GM18907 (cell line): ENCODE measurements at regions not wholly inside any gene's neighbourhood (a gene's known extent, or its start where the extent isn't known, plus 50 kb on each side); places are given as distances from the start of the nearest gene placed in this dataset.

ENCODE experiments used
- ATAC-seq: cut with Tn5 transposase; IDR thresholded peaks from one replicate; pipeline ENCODE4 v1.9.1; 2021; ENCODE audit warnings: mild to moderate bottlenecking, moderate library complexity; ENCODE audit not compliant: unreplicated experiment

DNA sequence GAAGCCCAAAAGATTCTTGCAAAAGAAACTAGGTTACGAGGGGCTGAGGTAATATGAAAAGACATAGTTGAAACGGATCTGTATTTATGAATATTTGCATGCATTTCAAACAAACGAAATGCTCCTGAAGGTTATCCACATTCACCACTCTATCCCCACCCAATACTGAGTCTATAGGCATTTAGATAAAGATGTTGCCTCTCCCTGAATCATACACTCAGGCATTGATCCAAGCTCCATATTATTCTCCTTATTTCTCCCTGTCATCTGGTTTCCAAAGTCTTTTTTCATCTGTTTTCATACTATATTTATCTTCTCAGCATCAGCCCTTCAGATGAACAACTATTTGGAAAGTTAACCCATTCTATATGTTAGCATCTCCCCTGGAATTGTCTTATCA is 492.5 kb upstream of the TGFBR2 start:
- no peak for ATAC-seq

DNA sequence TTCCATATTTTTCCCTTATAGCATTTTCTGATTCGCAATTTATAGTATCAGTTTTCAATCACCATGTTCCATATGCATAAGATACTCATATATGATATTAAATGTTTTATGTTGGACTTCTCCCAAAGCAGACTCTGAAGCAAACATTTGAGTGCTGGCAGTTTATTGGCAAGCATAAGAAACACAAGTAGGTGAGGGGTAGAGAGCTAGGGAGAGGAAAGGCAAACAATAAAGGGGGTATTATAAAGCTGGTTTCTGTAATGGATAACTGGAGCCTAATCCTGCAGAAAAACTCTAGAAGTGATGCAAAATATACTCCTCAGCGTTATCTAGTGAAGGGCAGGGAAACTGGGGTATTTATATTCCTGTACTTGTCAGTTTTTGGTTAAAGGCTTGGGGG is 491.5 kb upstream of the TGFBR2 start:
- ATAC-seq, result no peak

DNA sequence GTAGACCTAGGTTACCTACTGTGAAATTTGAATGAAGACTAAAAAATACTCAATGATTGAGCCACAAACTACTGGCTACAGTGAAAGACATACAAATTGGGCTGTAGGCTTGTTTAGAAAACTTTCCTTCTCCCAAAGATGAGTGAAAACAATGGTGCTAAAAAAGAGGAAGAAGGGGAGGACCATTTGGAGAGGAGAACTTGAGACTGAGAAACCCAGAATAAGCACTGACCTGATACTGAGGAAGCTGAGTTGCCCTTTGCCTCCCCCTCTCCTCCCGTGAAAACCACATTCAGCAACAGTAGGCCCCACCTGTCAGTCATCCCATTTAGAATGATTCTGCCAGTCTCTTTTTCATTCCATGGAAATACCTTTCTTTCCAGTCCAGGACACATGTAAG is 484.0 kb upstream of the TGFBR2 start:
- no peak for ATAC-seq

DNA sequence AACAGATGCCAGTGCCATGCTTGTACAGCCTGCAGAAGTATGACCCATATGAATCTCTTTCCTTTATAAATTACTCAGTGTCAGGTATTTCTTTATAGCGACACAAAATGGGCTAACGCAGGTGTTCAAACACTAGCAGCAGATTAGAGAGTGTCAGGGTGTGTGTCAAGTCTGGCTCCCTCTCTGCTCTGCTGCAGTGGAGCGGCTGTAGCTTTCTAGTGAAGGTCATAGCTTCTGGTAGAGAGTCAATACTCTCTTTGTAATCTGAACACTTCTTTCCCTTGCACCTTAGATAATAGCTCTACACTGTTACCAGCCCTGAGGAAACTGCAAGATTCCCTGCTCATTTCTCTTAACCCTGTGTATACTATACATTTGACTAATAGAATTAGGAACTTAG is 483.2 kb upstream of the TGFBR2 start:
- ATAC-seq, result no peak

DNA sequence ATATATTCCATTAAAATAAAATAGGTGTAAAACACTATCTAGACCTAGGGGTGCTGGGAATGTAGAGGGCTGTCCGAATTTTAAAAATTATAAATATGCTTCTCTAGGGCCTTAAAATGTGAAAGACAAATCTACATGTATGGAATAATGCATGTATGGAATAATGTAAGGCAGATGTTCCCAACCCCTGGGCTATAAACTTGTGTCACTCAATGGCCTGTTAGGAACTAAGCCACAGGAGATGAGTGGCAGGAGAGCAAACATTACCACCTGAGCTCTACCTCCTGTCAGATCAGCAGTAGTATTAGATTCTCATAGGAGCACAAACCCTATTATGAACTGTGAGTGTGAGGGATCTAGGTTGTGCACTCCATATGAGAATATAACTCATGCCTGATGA is 482.6 kb upstream of the TGFBR2 start:
- no peak for ATAC-seq

DNA sequence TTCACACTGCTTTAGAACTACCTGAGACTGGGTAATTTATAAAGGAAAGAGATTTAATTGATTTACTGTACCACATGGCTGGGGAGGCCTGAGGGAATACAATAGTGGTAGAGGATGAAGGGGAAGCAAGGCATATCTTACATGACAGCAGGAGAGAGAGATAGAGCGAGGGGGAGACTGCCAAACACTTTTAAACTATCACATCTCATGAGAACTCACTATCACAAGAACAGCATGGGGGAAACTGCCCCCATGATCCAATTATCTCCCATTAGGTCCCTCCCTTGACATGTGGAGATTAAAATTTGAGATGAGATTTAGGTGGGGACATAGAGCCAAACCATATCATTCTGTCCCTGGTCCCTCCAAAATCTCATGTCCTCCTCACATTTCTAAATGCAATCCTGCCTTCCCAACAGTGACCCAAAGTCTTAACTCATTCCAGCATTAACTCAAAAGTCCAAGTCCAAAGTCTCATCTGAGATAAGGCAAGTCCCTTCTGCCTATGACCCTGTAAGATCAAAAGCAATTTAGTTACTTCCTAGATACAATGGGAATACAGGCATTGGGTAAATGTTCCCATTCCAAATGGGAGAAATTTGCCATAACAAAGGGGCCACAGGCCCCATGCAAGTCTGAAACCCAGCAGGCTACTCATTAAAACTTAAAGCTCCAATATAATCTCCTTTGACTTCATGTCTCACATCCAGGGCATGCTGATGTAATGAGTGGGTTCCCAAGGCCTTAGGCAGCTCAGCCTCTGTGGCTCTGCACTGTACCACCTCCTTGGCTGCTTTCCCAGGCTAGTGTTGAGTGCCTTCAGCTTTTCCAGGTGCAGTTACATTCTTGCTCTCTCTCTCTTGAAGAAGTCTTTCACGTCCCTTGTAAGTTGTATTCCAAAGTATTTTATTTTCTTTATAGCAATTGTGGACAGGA is 481.7 kb upstream of the TGFBR2 start:
- no peak for ATAC-seq

DNA sequence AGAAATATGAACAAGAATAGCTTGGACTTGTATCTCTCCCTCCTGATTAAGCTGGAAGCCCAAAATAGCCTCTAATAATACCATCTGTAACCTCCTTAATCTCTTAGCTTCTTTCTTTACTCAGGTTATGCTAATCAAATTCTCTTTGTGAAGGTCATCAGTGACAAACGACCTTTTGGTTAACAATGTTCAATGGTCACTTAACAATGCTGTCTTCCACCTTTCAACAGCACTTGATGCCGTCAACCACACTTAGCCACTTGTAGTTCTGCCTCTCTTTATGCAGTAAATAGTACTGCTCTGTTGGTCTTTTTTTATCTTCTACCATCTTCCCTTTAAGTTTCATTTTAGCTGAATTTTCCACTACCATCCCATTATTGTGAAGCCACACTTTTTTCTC is 476.6 kb upstream of the TGFBR2 start:
- no peak for ATAC-seq

DNA sequence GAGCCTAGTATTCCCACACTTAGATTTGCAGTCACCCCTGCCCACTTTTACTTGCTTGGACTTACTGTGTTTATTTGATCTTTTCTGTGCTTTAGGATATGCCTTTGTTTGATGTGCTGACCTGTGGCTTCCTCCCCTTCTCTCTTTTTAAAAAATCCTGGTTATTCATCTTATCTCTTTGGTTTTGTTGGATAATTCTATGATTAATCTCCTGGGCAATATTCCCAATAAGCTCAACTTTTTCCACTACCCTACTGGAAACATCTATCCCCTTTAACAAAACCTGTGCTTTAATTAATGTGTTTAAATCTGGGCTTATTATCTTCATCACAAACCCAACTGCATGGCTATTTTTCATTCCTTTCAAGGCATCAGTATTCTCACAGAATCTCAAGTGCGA is 476.0 kb upstream of the TGFBR2 start:
- no peak for ATAC-seq

DNA sequence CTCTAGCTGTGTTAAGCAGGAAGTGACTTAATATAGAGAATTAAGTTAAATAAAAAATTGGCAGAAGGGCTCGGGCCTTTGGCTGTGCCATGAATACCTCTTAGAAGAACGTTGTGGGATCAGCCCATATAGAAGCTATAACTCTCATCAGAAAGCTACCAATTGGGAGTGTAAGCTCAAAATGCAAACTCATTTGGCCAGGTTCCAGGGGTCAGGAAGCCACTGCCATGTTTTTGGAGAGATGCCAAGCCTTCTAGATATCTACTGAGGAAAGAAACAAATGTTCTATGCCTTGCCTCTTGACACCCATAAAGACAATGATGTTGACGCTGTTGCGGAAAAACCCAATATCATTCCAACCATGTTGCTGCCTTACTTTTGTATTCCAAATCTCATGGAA is 475.2 kb upstream of the TGFBR2 start:
- no peak for ATAC-seq

DNA sequence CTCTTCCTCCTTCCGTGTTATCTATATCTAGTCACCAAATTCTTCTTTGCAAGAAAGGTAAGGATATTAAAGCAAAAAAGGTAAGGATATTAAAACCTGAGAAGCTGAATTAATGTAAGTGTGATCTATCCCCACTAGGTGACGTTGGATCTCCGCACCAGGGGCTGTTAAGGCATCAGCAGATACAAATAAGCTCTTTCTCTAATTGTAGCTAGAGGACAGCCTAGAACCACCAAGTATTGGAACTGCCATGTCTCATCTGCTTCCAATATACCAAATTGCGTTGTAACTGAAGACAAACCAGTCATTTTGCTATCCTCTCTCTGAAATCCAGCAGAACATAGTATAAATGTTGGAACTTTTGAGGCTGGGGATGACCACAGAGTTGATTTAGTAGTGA is 471.2 kb upstream of the TGFBR2 start:
- ATAC-seq, result no peak

DNA sequence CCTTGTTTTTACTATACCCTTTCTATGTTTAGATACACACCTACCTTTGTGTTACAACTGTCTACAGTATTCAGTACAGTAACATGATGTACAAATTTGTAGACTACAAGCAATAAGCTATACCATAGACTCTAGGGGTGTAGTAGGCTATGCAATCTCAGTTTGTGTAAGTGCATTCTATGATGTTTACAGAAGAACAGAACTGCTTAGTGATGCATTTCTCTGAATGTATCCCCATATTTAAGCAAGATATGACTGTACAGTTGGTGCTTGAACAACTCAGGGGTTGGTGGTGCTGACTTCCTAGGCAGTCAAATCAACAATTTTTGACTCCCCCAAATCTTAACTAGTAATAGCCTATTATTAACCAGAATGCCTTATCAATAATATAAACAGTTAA is 467.1 kb upstream of the TGFBR2 start:
- no peak for ATAC-seq

DNA sequence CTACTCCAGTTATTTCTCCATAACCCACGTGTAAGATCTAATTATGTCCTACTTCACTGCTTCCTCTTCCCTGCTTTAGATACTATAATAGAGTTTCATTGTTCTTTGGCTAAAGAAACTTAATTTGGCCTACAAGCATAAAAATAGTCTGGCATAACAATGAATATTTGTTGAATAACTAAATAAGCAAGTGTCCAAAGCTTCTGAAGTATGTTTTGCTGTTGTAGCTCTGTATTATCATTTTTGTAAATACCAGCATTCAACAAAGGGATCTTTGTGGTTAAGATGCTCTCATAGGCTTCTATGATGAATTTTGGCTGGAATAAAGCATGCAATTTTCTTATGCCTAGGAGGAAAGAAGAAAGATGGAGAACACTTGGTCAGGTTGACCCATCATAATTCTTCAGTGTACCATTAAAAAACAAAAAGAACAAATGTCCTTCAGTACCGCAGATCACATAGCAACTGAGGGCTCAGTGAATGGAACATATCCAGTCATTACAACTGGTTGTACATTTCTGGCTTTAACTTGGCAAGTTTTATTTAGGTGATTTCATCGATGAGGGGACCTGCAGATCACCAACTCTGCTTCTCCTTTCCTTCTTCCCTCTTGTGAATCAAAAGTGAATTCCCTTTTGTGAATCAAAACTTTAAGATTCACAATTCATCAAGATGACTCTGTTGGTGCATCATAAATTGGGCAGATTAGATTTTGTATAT is 465.9 kb upstream of the TGFBR2 start:
- ATAC-seq, result no peak

DNA sequence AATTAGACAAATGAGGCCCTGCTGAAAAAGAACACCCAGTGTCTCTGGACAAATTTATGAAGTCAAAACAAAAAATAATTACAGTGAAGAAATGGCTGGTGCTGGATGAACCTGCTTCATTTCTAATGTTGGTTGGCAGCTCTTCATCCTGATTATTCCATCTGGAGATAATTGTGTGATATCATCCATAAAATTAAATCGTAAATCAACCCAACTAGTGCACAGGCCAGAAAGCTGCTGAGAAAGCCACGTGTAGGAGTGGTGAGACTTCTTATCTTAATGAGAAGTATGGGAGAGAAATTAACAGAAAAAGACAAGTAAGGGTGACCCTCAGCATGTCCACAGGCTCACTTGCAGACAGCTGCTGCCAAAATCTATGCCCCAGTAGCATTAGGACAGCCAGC is 465.2 kb upstream of the TGFBR2 start:
- no peak for ATAC-seq

DNA sequence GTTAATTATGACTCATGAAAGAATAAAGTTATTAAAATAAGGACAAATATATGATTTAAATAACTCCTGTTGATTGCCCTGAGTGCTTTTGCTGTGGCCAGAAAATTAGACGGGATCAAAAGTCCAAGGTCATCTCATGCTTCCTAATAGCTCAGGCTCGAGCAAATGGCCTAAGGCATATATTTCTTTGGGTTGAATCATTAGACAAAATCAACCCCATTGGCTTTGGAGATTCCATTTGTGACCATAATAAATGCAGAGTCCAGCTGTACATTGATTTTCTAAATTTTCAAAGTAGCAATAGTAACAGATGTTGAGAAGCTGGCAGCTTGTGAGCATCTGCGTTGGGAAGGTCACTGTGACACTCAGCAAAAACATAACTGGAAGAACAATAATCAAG is 464.5 kb upstream of the TGFBR2 start:
- ATAC-seq, result no peak

DNA sequence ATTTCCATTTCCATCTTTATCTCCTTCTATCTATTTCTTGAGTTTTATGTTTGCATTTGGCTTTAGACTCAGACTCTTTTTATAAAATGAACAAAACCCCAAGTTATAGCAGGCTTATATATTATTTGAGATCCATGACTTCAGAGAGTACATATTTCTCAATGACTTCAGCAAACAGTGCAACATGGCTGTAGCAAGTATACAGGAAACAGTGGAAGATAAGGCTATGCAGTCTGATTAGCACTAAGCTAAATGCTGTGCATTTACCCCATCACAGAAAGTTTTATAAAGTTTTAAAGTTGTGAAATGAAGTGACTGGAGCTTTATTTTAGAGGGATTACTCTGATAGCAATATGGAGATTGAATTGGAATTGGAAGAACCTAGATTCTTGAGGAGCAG is 463.5 kb upstream of the TGFBR2 start:
- ATAC-seq, result no peak

DNA sequence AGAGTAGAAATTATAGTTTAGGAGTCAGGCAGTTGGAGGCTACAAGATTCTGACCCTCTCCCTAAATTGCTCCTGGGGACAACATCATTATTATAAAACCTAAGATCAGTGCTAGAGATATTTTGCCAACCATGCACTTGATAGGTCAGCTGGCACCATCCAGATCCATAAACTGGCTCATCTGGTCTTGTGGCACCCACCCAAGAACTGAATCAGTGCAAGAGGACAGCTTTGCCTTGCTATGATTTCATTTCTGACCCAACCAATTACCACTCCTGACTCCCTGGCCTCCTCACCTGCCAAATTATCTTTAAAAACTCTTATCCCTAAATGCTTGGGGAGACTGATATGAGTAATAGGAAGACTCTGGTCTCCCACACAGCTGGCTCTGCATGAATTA is 461.1 kb upstream of the TGFBR2 start:
- ATAC-seq, result no peak

DNA sequence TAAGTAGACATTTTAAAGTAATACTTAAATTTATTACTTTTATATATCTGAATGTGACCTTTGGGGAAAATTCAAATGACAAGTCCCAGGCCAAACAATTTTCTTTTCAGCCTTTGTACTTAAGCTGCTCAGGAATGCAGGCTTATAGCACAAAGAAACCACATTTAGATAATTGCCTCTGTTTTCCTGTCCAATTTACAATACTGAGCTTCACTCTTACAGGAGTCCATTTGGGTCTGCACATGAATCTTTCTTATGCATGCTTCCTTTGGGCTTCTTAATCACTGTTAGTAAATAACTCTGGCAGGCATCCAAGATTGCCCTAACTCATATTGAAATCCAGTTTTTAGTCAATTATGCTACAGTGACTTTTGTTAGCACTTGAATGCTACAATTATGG is 459.4 kb upstream of the TGFBR2 start:
- ATAC-seq, result no peak

DNA sequence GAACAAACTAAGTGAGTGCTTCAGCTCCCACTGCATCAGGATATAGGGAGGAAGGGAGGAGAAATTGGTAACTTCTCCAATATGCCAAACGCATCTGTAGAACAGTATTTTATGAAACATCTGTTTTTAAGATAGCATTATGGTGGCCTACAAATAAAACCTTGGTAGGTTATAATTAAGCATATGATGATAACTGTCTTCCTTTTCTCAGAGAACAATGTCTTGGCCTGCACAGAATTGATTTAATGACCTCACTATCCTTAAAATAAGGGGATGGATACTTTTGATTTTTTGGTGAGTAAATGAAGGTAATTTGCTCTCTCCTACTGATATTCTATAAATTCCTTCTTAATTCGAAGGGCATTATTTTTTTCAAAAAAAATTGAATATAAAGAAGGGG is 451.5 kb upstream of the TGFBR2 start:
- ATAC-seq, result no peak

DNA sequence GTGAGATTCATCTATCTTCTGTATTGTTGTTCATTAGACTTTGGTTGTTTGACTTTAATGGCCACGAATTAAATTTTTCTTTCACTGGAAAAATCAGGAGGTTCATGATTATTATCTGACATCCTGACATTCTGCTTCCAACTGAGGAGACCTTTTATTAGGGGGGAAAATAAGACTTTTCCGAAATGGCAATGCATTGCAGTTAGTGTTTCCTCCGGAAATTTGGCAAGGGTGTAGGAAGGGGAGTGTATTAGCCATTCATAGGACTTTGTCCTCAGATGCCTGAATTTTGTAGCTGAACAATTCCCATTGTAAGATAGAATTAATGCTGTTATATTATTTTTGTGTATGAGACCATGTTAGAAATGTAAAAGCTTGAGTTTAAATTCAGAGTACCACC is 450.6 kb upstream of the TGFBR2 start:
- ATAC-seq, result no peak

DNA sequence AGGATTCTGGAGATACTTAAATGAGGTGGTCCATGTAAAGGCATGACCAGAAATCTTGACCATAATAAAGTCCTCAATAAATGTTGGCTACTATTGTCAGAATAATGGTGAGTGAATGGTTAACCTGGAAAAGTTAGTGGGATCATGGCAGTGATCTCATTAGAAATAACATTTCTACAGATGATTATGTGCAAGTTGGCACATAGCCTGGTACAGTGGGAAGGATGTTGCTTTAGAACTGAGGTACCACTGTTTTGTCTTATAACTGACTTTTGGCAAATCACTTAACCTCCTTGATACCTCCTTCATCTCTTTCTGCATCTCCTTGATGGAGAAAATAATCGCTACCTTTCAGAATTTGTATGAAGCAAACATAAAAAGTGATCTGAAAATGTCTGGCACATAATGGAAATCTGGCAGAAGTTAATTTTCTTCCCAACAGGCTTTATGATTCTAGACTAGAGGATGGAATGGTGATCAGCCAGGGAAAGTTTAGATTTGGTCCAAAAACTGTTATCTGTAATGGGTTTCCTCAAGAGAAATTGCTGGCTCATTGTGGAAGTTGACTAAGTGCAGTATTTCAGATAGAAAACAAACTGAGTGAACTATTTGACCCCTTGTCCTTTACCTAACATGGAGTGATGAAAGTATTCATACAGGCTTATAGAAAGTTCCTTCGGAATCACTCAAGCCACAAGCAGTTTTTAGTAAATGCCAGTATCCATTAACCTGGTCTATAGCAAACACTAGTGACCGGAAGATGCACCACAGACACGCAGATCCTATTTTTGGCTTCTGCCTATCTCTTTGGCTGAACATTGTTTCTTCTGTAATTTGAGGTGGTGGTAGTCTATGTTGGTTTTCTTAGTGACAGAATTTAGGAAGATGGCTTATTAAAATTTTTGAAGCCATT is 449.6 kb upstream of the TGFBR2 start:
- no peak for ATAC-seq

DNA sequence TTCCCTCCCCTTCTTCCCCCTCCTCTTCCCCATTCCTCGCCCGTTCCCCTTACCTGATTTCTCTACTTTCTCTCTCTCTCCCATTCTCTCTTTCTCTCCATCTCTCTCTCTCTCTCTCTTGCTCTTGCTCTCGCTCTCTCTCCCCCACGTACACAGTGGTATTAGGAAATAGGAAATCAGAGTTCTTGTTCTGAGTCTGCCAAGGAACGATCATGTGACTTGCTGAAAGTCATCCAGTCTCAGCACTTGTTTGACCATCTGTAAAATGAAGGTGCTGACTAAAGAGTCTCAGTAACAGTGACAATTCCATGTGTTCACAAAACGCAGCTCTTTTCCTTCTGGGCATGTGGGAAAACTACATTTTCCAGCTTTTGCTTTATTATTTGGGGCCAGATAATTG is 445.0 kb upstream of the TGFBR2 start:
- ATAC-seq, result no peak
